ENCODE measurements at regions not wholly inside any gene's neighbourhood (a gene's known extent, or its start where the extent isn't known, plus 50 kb on each side); places are given as distances from the start of the nearest gene placed in this dataset.

DNA sequence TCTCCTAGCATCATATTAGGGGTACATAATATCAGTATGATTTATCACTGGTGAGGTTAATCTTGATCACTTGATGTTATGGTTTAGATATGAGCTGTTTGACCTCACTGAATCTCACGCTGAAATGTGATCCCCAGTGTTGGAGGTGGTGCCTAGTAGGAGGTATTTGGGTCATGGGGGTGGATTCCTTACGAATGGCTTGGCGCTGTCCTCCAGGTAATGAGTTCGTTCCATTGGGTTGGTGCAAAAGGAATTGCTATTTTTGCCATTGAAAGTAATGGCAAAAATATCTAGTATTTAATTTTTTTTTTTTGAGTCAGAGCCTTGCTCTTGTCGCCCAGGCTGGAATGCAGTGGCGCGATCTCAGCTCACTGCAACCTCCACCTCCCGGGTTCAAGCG is 326.3 kb downstream of the AASDHPPT start:
- Histone ChIP-seq H3K27me3 (ENCODE audit: control insufficient read depth, low read length) (no peaks in the 10 kb centered on the region), H3K9me3 (ENCODE audit: control insufficient read depth, insufficient read depth, low read length) (no peaks in the 10 kb centered on the region), H3K79me2 (ENCODE audit: control insufficient read depth, low read length) (no peaks in the 10 kb centered on the region), H3K9me2 (replicated peaks; ENCODE audit: control insufficient read depth, low read length) (no peaks in the 10 kb centered on the region; the same call in 1 of the 2 replicates), H3K4me2 (ENCODE audit: low read length) (no peak overlapping the region), H3F3A (ENCODE audit: control insufficient read depth, insufficient read depth) (no peaks in the 10 kb centered on the region), H3K36me3 (ENCODE audit: control insufficient read depth, low read length) (no peaks in the 10 kb centered on the region), H4K20me1 (ENCODE audit: control insufficient read depth, insufficient read depth, low read depth, low read length) (no peaks in the 10 kb centered on the region), H3K4me3 (ENCODE audit: low read length) (no peak overlapping the region), H3K27ac (ENCODE audit: low read depth, low read length) (no peak overlapping the region), H3K4me1 (ENCODE audit: control insufficient read depth, low read length) (no peaks in the 10 kb centered on the region)
- TF ChIP-seq EZH2phosphoT487 (IDR thresholded peaks at IDR 0.05; ENCODE audit: borderline replicate concordance, low read length) = no peak
- TF ChIP-seq, protein P1, sequence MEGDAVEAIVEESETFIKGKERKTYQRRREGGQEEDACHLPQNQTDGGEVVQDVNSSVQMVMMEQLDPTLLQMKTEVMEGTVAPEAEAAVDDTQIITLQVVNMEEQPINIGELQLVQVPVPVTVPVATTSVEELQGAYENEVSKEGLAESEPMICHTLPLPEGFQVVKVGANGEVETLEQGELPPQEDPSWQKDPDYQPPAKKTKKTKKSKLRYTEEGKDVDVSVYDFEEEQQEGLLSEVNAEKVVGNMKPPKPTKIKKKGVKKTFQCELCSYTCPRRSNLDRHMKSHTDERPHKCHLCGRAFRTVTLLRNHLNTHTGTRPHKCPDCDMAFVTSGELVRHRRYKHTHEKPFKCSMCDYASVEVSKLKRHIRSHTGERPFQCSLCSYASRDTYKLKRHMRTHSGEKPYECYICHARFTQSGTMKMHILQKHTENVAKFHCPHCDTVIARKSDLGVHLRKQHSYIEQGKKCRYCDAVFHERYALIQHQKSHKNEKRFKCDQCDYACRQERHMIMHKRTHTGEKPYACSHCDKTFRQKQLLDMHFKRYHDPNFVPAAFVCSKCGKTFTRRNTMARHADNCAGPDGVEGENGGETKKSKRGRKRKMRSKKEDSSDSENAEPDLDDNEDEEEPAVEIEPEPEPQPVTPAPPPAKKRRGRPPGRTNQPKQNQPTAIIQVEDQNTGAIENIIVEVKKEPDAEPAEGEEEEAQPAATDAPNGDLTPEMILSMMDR (IDR thresholded peaks at IDR 0.05; ENCODE audit: low read depth, low read length, poor library complexity, severe bottlenecking) = no peak

- no peaks in the 10 kb centered on the region for H3F3A ChIP-seq (ENCODE audit: control insufficient read depth, insufficient read depth)
- H3K36me3 ChIP-seq (ENCODE audit: control insufficient read depth, low read length) = no peaks in the 10 kb centered on the region
- TF ChIP-seq EZH2phosphoT487 (IDR thresholded peaks at IDR 0.05; ENCODE audit: borderline replicate concordance, low read length) = no peak
- TF ChIP-seq, protein P1 (IDR thresholded peaks at IDR 0.05; ENCODE audit: low read depth, low read length, poor library complexity, severe bottlenecking) = no peak
- H3K9me3 ChIP-seq (ENCODE audit: control insufficient read depth, insufficient read depth, low read length) = no peaks in the 10 kb centered on the region
- no peak overlapping the region for H3K4me2 ChIP-seq (ENCODE audit: low read length)
- no peak overlapping the region for H3K4me3 ChIP-seq (ENCODE audit: low read length)
- H3K79me2 ChIP-seq (ENCODE audit: control insufficient read depth, low read length) = no peaks in the 10 kb centered on the region
- no peak overlapping the region for H3K27ac ChIP-seq (ENCODE audit: low read depth, low read length)
- no peaks in the 10 kb centered on the region for H3K9me2 ChIP-seq (replicated peaks; ENCODE audit: control insufficient read depth, low read length)
- H4K20me1 ChIP-seq (ENCODE audit: control insufficient read depth, insufficient read depth, low read depth, low read length) = no peaks in the 10 kb centered on the region
- no peaks in the 10 kb centered on the region for H3K4me1 ChIP-seq (ENCODE audit: control insufficient read depth, low read length)
- H3K27me3 ChIP-seq (ENCODE audit: control insufficient read depth, low read length) = no peaks in the 10 kb centered on the region
These were observed 331.8 kb downstream of the AASDHPPT start for GRCh38 chr11:106409222-106409621.

- no peak overlapping the region for H3K4me3 ChIP-seq (ENCODE audit: low read length)
- H3K27me3 ChIP-seq (ENCODE audit: control insufficient read depth, low read length) = no peaks in the 10 kb centered on the region
- H3K9me3 ChIP-seq (ENCODE audit: control insufficient read depth, insufficient read depth, low read length) = no peaks in the 10 kb centered on the region
- no peaks in the 10 kb centered on the region for H3K4me1 ChIP-seq (ENCODE audit: control insufficient read depth, low read length)
- no peaks in the 10 kb centered on the region for H3K79me2 ChIP-seq (ENCODE audit: control insufficient read depth, low read length)
- H3K4me2 ChIP-seq (ENCODE audit: low read length) = no peak overlapping the region
- H3K36me3 ChIP-seq (ENCODE audit: control insufficient read depth, low read length) = no peaks in the 10 kb centered on the region
- H4K20me1 ChIP-seq (ENCODE audit: control insufficient read depth, insufficient read depth, low read depth, low read length) = no peaks in the 10 kb centered on the region
- H3F3A ChIP-seq (ENCODE audit: control insufficient read depth, insufficient read depth) = no peaks in the 10 kb centered on the region
- TF ChIP-seq, protein P1 (IDR thresholded peaks at IDR 0.05; ENCODE audit: low read depth, low read length, poor library complexity, severe bottlenecking) = no peak
- no peak for TF ChIP-seq EZH2phosphoT487 (IDR thresholded peaks at IDR 0.05; ENCODE audit: borderline replicate concordance, low read length)
- H3K27ac ChIP-seq (ENCODE audit: low read depth, low read length) = no peak overlapping the region
- H3K9me2 ChIP-seq (replicated peaks; ENCODE audit: control insufficient read depth, low read length) = no peaks in the 10 kb centered on the region
These were observed 332.2 kb downstream of the AASDHPPT start for GRCh38 chr11:106409671-106410070.

DNA sequence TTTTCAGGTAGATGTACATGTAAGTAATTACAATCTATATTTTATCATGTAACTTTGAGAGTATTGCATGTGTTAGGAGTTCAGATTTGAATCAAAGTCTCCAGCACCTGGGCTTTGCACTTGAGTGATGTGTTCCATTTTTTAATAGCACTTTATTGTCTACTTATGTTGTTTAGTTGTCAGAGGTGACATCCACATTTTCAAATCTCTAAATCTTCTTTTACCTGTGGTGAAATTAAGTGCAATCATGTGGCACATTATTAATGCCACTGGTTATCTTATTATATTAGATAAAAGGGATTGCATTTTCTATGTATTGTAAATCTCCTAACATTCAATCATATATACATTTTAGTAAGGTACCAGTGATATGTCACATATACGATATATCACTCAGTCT is 333.4 kb downstream of the AASDHPPT start:
- no peaks in the 10 kb centered on the region for H3K4me1 ChIP-seq (ENCODE audit: control insufficient read depth, low read length)
- TF ChIP-seq, protein P1 (IDR thresholded peaks at IDR 0.05; ENCODE audit: low read depth, low read length, poor library complexity, severe bottlenecking) = no peak
- no peaks in the 10 kb centered on the region for H3K9me3 ChIP-seq (ENCODE audit: control insufficient read depth, insufficient read depth, low read length)
- no peak overlapping the region for H3K4me3 ChIP-seq (ENCODE audit: low read length)
- no peaks in the 10 kb centered on the region for H3K79me2 ChIP-seq (ENCODE audit: control insufficient read depth, low read length)
- H3F3A ChIP-seq (ENCODE audit: control insufficient read depth, insufficient read depth) = no peaks in the 10 kb centered on the region
- H3K36me3 ChIP-seq (ENCODE audit: control insufficient read depth, low read length) = no peaks in the 10 kb centered on the region
- no peak overlapping the region for H3K4me2 ChIP-seq (ENCODE audit: low read length)
- no peak overlapping the region for H3K27ac ChIP-seq (ENCODE audit: low read depth, low read length)
- H3K9me2 ChIP-seq (replicated peaks; ENCODE audit: control insufficient read depth, low read length) = no peaks in the 10 kb centered on the region
- no peaks in the 10 kb centered on the region for H3K27me3 ChIP-seq (ENCODE audit: control insufficient read depth, low read length)
- H4K20me1 ChIP-seq (ENCODE audit: control insufficient read depth, insufficient read depth, low read depth, low read length) = no peaks in the 10 kb centered on the region
